ENCODE measurements at regions not wholly inside any gene's neighbourhood (a gene's known extent, or its start where the extent isn't known, plus 50 kb on each side); places are given as distances from the start of the nearest gene placed in this dataset.
"Not testable (repeated sequence)": the region's sequence is repeated elsewhere in the genome, so short reads cannot be mapped to it uniquely, and the experiment has no call there.

- DNase-seq (ENCODE audit: low read depth) = no peak
These were observed 201.9 kb downstream of the DAD1 start for GRCh38 chr14:22386924-22387775.

DNA sequence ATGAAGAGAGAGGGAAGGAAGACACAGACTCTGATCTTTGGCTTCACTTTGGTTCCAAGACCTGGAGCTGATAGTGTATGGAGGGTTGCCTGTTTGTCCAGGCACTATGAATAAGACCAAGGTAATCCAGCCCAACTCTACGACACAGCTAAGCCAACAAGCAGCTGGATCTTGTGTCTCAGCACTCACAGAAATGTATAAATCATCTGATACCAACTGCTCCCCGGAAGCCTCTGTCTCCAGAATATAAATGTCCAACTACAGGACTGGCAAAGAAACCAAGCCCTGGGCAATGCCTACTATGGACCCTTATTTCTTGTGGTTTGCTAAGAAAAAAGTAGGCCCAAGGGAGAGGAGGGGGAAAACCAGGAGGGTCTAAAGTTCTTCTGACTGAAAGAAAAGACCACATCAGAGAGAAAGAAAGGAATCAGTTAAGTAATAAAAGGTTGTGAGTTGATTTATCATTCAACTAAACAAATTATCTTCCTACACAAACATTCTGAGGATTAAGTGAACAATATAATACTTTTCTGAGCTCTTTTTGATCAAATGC lies 204.0 kb downstream of the DAD1 start:
- DNase-seq (ENCODE audit: low read depth) = no peak

- DNase-seq (ENCODE audit: low read depth) = no peak
These were observed 204.9 kb downstream of the DAD1 start for GRCh38 chr14:22384167-22384549.

DNA sequence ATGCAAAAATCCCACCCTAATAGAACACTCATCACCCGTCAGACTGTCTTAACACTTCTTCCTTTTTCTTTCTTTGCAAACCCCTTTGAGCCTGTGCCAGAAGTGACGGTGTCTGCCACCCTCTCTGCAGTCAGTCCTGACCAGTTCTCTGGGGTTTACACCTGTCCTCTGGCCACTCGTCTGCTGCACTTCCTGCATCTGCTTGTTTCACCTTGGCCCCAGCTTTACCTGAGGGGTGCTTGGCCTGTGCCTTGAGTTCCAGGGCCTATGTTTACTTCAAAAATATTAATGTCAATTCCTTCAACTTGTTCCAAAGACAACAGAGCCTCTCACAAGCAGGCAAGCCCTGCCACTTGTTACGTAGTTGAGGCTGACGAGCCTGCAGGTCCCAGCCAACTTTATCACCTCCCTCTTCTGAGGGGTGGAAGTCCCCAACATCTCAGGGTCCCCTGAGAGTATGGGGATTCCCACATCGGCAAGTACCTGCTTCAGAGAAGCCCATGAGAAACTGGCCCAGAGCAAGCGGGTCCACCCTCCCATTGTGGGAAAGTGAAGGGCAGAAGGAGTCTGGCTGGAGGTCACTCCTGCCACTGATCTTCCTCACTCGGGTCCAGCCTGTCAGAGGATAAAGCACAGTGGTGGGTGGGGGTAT lies 205.4 kb downstream of the DAD1 start:
- DNase-seq (ENCODE audit: low read depth) = no peak

GRCh38 chr14:22382955-22383354 lies 206.1 kb downstream of the DAD1 start:
- no peak for DNase-seq (ENCODE audit: low read depth)

DNA sequence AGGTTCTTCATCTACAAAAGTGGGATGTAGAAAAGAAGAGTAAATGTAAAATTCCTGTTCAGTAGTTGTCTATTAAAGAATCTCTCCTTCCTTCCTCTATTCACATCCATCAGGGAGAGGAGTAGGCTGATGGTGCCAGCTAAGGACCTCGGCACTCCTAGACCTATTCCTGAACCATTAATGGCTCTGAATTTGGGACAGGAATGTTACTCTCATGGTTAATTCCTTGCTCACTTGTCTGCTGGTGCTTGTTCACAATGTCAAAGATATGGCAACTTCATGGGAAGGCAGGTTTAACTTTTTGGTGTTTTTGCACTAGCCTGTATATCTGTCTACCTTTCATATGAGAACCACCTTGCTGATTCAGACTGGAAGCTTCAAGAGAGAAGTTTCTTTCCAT lies 206.6 kb downstream of the DAD1 start:
- DNase-seq (ENCODE audit: low read depth) = no peak

DNA sequence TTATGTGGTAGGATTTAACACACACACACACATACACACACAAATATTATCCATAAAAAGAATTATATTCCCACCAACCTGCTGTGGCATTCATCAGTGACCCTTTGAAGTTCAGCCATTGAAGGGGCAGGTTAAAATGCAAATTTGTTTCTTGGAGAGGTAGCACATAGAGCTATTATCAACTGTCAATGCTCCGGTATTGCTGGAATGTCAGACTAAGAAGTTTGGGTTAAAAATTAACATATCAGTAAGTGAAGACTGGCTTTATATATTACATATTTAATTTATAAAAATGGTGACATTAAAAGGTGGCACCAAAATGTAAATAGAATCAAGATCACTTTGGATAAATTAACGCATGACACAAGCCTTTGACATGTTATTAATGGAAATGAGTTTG lies 207.3 kb downstream of the DAD1 start:
- DNase-seq (ENCODE audit: low read depth) = no peak

GRCh38 chr14:22381408-22381760 lies 207.6 kb downstream of the DAD1 start:
- no peak for DNase-seq (ENCODE audit: low read depth)

DNA sequence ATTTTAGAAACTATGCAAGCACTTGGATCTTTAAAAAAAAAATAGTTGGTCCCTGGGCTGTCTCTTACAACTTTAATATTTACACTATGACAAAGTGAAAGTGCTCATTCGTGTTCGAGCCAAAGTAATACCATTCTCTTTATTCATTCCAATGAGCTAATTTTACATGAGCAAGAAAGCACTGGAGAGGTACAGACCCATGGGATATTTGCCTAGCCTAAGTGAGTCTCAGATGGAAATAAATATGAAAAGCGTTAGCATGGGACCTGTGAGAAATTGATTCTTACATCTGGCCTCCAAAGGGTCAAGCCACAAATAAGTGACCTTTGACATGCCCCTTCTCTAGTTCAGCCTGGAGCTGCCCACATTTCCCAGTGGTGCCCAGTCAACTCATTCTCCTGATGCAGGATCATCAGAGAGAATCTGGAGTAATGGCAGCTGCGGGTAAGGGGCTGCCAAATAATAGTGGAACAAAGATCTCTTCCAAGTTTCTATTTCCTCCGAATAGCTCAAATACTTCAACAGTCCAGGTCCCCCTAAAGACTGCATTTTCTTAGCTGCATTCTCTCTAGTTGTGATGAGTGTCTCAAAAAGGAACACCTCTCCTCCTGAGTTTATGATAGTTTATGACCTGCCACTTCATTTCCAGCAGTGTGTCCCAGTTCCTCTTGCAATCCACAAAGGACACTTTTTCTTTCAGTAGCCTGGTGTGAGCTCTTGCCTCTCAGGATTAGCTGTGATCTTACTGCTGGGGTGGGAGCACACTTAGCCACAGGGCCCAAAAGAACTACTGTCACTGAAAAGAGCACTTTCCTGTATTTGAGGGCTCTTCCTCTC lies 208.2 kb downstream of the DAD1 start:
- DNase-seq (ENCODE audit: low read depth) = no peak

- peak; percentile 50 for DNase-seq (ENCODE audit: low read depth)
These were observed 209.3 kb downstream of the DAD1 start for GRCh38 chr14:22379727-22380126.

GRCh38 chr14:22378181-22378580 lies 210.8 kb downstream of the DAD1 start:
- DNase-seq (ENCODE audit: low read depth) = no peak

GRCh38 chr14:22375321-22375930 lies 213.6 kb downstream of the DAD1 start:
- DNase-seq (ENCODE audit: low read depth) = peak; percentile 40

DNA sequence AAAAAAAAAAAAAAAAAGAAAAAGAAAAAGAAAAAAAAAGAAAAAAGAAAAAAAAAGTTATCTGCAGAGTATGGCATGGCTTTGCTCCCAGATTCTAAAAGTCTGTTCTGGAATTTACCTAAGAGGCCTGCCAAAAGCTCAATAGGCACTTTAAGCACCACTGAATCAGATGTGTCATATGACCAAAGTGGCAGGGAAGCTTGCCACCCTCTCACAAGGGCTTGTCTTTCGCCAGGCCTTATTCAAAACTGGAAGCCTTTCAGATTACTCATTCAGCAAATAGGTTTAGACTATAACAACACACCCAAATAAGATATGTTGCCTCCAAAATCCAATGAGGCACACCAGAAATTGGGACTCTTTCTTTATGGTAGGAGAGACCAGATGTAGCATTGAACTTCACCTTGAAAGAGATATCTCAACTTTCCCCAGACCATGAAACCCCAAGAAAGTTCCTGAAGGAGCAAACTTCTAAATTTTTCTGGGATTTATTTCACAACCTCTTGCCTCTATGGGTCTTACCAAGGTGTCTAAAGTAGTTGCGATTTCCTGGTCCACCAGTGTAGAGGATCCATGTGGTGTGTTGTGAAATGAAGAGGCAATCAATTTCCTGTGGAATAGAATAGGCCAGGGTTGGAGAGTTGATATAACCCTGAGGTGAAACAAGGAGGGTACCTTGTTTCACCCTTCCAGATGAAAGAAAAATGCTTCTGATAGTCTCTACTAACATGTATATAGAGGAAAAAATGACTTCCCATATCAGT lies 218.8 kb downstream of the DAD1 start:
- no peak for DNase-seq (ENCODE audit: low read depth)

- no peak for DNase-seq (ENCODE audit: low read depth)
These were observed 230.3 kb downstream of the DAD1 start for GRCh38 chr14:22358726-22359125.

DNA sequence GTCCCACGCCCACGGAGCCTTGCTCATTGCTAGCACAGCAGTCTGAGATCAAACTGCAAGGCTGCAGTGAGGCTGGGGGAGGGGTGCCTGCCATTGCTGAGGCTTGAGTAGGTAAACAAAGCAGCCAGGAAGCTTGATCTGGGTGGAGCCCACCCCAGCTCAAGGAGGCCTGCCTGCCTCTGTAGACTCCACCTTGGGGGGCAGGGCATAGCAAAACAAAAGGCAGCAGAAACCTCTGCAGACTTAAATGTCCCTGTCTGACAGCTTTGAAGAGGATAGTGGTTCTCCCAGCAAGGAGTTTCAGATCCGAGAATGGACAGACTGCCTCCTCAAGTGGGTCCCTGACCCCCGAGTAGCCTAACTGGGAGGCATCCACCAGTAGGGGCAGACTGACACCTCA lies 239.7 kb downstream of the DAD1 start:
- DNase-seq (ENCODE audit: low read depth) = not testable (repeated sequence)

DNA sequence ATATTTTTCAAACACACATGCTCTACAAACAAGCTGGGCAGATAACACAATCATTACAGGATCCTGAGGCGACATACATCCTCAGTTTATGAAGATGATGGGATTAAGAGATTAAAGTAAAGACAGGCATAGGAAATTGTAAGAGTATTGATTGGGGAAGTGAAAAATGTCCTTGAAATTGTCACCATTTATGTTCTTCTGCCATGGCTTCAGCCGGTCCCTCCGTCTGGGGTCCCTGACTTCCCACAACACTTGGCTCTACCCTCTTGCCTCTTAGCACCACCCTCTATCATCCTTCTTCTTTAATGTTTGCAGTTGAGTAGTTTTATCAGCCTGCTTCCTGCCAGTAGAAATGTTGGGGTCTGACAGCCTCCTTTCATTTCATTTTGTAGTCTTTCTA lies 244.4 kb downstream of the DAD1 start:
- DNase-seq (ENCODE audit: low read depth) = no peak

DNA sequence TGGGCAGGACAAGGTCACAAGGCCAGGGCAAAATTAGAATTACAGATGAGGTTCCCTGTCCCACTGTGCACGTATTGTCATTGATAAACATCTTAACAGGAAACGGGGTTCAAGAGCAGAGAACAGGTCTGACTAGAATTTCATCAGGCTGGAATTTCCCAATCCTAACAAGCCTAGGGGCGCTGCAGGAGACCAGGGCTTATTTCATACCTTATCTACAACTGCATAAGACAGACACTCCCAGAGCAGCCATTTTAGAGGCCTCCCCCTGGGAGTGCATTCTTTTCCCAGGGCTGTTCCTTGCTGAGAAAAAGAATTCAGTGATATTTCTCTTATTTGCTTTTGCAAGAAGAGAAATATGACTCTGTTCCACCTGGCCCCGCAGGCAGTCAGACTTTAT lies 244.8 kb downstream of the DAD1 start:
- DNase-seq (ENCODE audit: low read depth) = not testable (repeated sequence)

GRCh38 chr14:22341049-22341448 lies 248.0 kb downstream of the DAD1 start:
- DNase-seq (ENCODE audit: low read depth) = no peak

DNA sequence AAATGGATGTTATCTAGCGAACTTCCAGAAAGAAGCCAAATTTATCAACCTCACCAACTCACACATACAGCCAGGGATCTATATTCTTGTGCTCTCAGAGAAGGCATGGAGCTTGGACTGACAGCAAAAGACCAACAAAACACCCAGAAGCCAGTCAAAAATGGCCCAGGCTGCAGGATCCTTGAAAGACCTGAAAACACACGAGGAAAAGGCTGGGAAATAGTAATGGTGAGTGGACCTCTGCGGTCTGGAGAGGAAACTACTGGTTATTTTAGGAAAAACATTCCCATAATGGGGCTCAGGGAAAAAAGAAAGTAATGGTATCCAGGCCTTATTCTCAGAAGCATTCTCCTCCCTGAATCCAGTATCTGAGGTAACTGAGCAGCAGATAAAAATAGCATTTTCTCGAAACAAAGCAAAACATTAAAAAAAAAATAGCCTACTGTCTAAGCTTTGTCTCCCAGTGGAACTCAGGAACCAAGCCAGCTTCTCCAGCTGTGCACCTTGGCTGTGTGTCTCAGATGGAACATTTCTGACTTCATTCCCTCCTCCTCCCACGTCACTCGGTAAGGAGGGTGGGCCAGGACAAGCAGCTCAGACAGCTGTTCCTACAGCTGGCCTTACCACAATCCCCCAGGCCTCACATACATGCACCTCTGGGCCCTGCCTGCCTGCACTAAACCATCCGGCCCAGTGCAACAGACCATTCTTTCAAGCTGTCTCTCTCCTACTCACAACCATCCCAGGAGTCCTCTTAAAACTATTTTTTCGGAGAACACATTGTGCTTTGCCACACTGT lies 249.9 kb downstream of the DAD1 start:
- DNase-seq (ENCODE audit: low read depth) = peak; percentile 77

DNA sequence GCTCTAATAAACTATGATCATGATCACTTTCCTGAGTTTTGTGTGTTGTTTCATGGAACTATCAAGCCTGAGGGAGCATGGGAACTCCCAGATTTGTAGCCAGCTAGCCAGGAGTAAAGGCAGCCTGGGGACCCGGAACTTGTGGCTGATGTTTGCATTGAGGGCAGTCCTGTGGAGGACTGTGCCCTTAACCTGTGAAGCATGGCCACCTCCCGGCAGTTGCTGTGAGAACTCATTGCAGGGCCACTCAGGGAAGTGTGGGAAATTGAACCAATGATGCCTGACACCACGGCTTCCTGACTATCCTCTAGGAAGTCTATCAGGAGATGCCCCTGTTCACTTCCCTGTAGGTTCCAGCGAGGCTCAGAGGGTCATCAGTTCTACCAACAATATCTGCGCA lies 250.6 kb downstream of the DAD1 start:
- no peak for DNase-seq (ENCODE audit: low read depth)

- no peak for DNase-seq (ENCODE audit: low read depth)
These were observed 251.1 kb downstream of the DAD1 start for GRCh38 chr14:22337938-22338337.
